ENCODE measurements at regions not wholly inside any gene's neighbourhood (a gene's known extent, or its start where the extent isn't known, plus 50 kb on each side); places are given as distances from the start of the nearest gene placed in this dataset.

DNA sequence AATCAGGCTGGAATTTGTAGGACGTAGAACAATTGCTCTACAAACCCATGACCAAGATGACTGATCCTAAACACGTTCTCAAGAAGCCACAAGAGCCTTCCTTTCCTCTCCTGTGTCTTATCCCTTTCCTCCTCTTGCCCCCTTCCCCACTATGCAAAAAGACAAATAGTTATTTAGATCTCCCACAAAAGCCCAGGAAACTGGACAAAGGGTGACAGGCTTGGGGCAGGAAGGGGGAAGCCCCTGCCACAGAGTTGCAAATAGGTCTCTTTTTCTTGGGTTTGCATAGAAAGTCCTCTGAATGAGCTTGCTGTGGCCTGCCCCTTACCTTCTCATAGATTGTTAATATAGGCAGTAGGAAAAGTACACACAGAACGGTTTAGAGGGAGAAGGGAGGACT, 377.1 kb upstream of the BTBD3 start:
- TF ChIP-seq POLR2A (IDR thresholded peaks at IDR 0.05; ENCODE audit: low read length) (no peak), GATA1 (IDR thresholded peaks at IDR 0.05; ENCODE audit: low read depth, low read length) (no peak)
